Neutrophil (primary cell): ENCODE measurements at regions not wholly inside any gene's neighbourhood (a gene's known extent, or its start where the extent isn't known, plus 50 kb on each side); places are given as distances from the start of the nearest gene placed in this dataset.
"Not testable (repeated sequence)": the region's sequence is repeated elsewhere in the genome, so short reads cannot be mapped to it uniquely, and the experiment has no call there.

Source experiments
- H3K27ac ChIP-seq: fragments of 200-600 bp; sonication (generic); 2 replicates; pipeline ENCODE4 v1.5.1; 2016; ENCODE audit warnings: mild to moderate bottlenecking, moderate library complexity
- H3K27me3 ChIP-seq: fragments of 200-600 bp; sonication (generic); 2 replicates; pipeline ENCODE4 v1.6.0; 2016; ENCODE audit warnings: mild to moderate bottlenecking
- H3K36me3 ChIP-seq: fragments of 200-600 bp; sonication (generic); 2 replicates; pipeline ENCODE4 v1.5.1; 2017
- H3K4me1 ChIP-seq, 2 experiments: fragments of 200-600 bp in 1 of 2; sonication (generic) in 1 of 2; 1 replicate in 1 of 2; 2 replicates in 1 of 2; pipeline versions ENCODE4 v1.5.1 to v1.6.1; 2013 to 2016; ENCODE audit warnings: low read depth in 1 of 2, low read length in 1 of 2, mild to moderate bottlenecking in 1 of 2, moderate library complexity in 1 of 2; ENCODE audit not compliant: control insufficient read depth in 1 of 2, insufficient read depth in 1 of 2
- H3K4me3 ChIP-seq, 2 experiments: fragments of 200-600 bp in 1 of 2; sonication (generic) in 1 of 2; 1 replicate in 1 of 2; 2 replicates in 1 of 2; pipeline ENCODE4 v1.5.1; 2013 to 2016; ENCODE audit warnings: low read depth in 1 of 2, low read length in 1 of 2, mild to moderate bottlenecking in 1 of 2, moderate library complexity in 1 of 2
- H3K9me3 ChIP-seq: fragments of 200-600 bp; sonication (generic); 2 replicates; pipeline ENCODE4 v1.5.1; 2016
- TF ChIP-seq, protein P1 (sequence below): fragments of 200-600 bp; sonication (generic); IDR thresholded peaks from 2 replicates; pipeline ENCODE4 v1.5.1; 2016; ENCODE audit warnings: antibody characterized with exemption

- Histone ChIP-seq H3K27me3 (peaks cover 5% of the 10 kb centered on the region), H3K9me3 (no peaks in the 10 kb centered on the region), H3K36me3 (no peaks in the 10 kb centered on the region), H3K4me3 (no peak overlapping the region), H3K4me1 (no peaks in the 10 kb centered on the region), H3K27ac (no peak overlapping the region)
- TF ChIP-seq, protein P1, sequence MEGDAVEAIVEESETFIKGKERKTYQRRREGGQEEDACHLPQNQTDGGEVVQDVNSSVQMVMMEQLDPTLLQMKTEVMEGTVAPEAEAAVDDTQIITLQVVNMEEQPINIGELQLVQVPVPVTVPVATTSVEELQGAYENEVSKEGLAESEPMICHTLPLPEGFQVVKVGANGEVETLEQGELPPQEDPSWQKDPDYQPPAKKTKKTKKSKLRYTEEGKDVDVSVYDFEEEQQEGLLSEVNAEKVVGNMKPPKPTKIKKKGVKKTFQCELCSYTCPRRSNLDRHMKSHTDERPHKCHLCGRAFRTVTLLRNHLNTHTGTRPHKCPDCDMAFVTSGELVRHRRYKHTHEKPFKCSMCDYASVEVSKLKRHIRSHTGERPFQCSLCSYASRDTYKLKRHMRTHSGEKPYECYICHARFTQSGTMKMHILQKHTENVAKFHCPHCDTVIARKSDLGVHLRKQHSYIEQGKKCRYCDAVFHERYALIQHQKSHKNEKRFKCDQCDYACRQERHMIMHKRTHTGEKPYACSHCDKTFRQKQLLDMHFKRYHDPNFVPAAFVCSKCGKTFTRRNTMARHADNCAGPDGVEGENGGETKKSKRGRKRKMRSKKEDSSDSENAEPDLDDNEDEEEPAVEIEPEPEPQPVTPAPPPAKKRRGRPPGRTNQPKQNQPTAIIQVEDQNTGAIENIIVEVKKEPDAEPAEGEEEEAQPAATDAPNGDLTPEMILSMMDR = no peak
Measured at GRCh38 chr20:4625687-4626086, 60.6 kb upstream of the PRNP start.

GRCh38 chr20:4624675-4625336 lies 61.5 kb upstream of the PRNP start:
- H3K9me3 ChIP-seq, H3K27me3 ChIP-seq, H3K4me3 ChIP-seq, H3K4me1 ChIP-seq, H3K36me3 ChIP-seq, H3K27ac ChIP-seq: not testable (repeated sequence)

DNA sequence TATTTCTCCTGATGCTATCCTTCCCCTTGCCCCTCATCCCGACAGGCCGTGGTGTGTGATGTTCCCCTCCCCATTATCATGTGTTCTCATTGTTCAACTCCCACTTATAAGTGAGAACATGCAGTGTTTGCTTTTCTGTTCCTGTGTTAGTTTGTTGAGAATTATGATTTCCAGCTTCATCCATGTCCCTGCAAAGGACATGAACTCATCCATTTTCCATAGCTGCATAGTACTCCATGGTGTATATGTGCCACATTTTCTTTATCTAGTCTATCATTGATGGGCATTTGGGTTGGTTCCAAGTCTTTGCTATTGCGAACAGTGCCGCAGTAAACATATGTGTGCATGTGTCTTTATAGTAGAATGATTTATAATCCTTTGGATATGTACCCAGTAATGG lies 67.1 kb upstream of the PRNP start:
- not testable (repeated sequence) for H3K36me3 ChIP-seq, H3K9me3 ChIP-seq
- peaks cover 11% of the 10 kb centered on the region for H3K27me3 ChIP-seq

GRCh38 chr20:4617484-4617883 lies 68.8 kb upstream of the PRNP start:
- Histone ChIP-seq H3K4me1 (no peaks in the 10 kb centered on the region), H3K36me3 (no peaks in the 10 kb centered on the region), H3K4me3 (no peak overlapping the region), H3K27me3 (peaks cover 20% of the 10 kb centered on the region), H3K27ac (no peak overlapping the region), H3K9me3 (no peaks in the 10 kb centered on the region)
- TF ChIP-seq, protein P1 = no peak

More for the DNA sequence above, 67.1 kb upstream of the PRNP start:
- not testable (repeated sequence) for H3K4me1 ChIP-seq, H3K4me3 ChIP-seq, H3K27ac ChIP-seq

- H3K4me1 ChIP-seq = no peaks in the 10 kb centered on the region
- H3K27ac ChIP-seq = no peak overlapping the region
- H3K4me3 ChIP-seq = no peak overlapping the region
- TF ChIP-seq, protein P1 = no peak
- H3K27me3 ChIP-seq = peaks cover 20% of the 10 kb centered on the region
- no peaks in the 10 kb centered on the region for H3K36me3 ChIP-seq
- H3K9me3 ChIP-seq = no peaks in the 10 kb centered on the region
Measured at GRCh38 chr20:4617019-4617418, 69.2 kb upstream of the PRNP start.

DNA sequence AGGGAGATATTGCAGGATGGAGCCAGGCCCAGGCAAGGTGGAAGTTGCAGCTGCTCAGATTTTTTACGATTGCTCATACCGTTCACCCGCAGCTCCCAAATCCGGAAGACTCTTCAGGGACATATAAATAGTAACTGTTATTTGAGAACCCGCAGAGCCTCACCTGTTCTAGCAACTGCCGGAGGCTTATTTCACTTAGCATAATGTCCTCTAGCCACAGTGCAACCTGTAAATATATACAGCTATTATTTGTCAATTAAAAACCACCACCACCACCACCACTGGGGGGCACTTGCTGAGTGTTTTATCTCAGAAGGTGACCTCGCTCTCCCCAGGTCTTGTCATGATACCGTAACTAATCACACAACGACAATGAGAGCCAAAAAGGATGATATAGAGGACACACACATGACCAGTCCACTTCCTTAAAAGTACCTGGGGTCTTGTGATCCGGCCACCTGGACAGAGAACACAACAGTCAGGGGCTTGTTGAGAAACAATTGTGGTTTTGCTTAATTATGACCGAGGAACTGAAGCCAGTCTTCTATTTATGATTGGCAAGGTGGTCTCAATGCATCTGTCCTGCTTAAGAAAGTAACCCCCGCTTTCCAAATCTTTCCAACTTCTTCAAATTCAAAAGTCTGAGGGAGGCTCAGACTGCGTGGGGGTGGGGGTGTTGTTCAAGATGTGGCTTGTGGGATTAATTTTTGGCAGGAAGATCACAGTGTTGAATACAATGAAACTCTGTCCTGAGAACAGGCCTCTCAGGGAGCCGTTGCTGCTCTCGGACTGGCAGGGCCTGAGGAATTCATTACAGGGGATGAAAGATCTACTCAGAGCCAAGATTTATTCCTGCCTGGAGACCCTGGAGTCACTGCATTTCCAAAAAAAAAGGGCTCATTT lies 72.3 kb upstream of the PRNP start:
- Histone ChIP-seq H3K27ac (no peak overlapping the region), H3K9me3 (no peaks in the 10 kb centered on the region), H3K4me3 (no peak overlapping the region), H3K36me3 (no peaks in the 10 kb centered on the region), H3K27me3 (peaks cover 15% of the 10 kb centered on the region), H3K4me1 (no peaks in the 10 kb centered on the region)
- TF ChIP-seq, protein P1 = no peak
